GM20000 (cell line): ENCODE measurements at regions not wholly inside any gene's neighbourhood (a gene's known extent, or its start where the extent isn't known, plus 50 kb on each side); places are given as distances from the start of the nearest gene placed in this dataset.

ENCODE experiments used
- DNase-seq: peaks from one replicate; pipeline ENCODE4 v3.0.0; 2012; ENCODE audit warnings: low spot score
- TF ChIP-seq, protein P1 (sequence below): IDR thresholded peaks from 2 replicates; pipeline ENCODE4 v1.5.1; 2012; ENCODE audit warnings: mild to moderate bottlenecking, control low read depth; ENCODE audit errors: extremely low read depth, missing control alignments

DNA sequence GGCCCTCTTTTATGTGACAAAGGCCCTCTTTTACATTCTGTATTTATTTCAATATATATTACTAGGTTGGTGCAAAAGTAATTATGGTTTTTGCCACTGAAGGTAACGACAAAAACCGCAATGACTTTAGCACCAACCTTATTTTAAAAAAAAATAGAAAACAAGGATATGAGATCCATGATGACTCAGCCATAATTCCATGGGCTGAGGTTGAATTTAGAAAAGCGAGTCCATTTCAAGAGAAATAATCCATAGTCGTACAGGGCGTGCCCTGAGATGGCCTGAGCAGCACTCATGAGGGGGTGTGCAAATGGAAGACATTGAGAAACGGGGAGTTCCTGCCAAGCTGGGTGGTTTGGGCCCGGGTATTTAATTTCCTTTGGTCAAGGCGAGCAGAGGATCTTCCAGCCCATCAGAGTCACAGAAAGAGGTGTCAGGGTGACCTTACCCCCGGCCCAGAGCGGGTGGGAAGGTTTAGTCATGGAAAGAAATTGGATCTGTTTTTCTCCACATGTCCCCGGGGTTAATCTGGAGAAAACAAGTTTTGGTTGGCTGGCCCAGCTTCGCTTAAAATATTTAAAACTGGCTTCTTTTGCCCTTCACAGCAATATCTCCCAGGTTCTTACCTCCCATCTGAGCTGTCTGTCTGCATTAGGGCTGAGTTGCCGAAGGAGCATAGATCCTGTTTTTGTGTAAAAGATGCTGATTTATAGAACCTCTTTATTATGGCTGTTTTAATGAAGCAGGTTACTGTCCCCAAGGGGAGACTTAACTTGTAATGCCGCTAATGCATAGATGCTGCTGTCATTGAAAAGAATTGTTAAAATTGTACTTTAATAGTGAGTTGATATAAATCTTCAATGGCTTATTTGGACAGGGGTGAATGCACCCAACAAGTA, 255.6 kb downstream of the PREX1 start:
- TF ChIP-seq, protein P1, sequence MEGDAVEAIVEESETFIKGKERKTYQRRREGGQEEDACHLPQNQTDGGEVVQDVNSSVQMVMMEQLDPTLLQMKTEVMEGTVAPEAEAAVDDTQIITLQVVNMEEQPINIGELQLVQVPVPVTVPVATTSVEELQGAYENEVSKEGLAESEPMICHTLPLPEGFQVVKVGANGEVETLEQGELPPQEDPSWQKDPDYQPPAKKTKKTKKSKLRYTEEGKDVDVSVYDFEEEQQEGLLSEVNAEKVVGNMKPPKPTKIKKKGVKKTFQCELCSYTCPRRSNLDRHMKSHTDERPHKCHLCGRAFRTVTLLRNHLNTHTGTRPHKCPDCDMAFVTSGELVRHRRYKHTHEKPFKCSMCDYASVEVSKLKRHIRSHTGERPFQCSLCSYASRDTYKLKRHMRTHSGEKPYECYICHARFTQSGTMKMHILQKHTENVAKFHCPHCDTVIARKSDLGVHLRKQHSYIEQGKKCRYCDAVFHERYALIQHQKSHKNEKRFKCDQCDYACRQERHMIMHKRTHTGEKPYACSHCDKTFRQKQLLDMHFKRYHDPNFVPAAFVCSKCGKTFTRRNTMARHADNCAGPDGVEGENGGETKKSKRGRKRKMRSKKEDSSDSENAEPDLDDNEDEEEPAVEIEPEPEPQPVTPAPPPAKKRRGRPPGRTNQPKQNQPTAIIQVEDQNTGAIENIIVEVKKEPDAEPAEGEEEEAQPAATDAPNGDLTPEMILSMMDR: no peak
- DNase-seq: no peak

DNA sequence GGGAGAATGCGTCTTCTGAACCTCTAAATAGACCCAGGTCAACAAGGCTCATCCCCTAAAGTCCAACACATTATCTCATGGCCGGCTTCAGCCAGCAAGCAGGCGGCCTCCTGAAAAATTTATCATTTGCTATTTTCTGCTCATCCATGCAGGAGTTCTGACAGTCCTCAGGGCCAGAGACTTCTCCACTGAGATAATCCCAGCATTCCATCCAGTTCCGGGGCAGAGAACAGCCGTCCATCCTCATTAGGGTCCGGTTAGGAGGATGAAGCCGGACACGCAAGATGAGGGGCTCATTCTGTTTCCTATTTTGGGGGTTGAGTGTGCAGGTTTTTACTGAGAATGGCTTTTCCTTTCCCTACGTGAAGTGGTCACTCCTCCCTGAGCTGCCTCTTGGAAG, 258.1 kb downstream of the PREX1 start:
- TF ChIP-seq, protein P1: no peak
- DNase-seq: no peak

DNA sequence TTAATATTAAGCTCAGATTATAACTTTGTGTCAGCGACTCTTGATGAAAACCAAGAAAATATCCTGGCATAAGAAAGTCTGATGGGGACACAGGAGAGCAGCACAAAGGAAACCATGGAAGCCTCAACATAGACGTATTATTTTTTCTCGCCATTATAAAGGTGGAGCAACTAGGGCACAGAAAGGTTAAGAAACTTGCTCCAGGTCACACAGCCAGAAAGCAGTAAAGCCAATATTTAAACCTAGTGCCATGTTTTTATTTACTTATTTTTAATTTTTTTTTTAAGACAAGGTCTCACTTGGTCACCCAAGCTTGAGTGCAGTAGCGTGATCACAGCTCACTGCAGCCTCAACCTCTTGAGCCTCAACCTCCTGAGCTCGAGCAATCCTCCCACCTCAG, 259.3 kb downstream of the PREX1 start:
- TF ChIP-seq, protein P1: no peak

DNA sequence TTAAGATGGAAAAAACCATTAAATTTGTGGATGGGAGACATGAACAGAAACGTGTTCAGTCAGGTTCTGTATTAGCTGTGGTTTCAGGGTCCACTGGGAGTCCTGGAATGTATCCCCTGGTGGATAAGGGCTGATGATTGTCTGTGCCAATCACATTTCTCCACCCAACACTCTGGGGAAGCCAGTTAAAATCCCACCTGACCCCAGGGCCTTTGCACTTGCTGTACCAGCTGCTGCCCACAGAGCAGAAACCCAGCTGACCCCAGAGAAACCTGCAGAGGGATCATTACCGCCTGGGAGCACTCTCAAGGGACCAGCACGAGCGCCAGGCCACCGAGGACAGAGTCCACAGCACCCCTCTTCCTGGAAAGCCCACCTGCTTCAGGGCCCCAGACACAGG, 260.7 kb downstream of the PREX1 start:
- TF ChIP-seq, protein P1: no peak
- no peak for DNase-seq

More for the DNA sequence above, 259.3 kb downstream of the PREX1 start:
- no peak for DNase-seq

DNA sequence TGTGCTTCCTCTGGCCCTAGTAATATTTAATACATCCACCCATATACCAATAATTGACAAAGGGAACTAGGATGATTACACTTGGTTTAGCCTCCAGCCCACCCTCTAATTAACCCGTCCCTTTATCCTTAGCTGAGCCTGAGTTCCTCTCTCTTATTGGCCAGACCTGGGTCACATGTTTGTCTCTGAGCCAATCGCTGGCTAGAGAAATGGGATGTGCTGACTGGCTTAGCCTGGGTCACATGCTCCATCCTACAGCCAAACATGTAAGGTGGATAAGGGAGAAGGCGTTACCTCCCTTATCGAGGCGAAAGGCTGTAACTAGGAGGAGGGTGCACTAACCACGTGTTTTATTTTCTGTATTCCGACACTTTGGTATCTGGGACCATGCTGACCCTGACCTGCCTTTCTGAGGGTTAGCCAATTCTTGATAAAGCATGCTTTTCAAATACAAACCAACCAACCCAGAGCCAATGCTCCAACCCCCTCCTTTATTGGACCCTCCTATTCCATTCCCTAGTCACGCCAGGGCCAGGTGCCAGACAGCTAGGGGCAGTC, 262.7 kb downstream of the PREX1 start:
- DNase-seq: no peak
- TF ChIP-seq, protein P1: no peak

DNA sequence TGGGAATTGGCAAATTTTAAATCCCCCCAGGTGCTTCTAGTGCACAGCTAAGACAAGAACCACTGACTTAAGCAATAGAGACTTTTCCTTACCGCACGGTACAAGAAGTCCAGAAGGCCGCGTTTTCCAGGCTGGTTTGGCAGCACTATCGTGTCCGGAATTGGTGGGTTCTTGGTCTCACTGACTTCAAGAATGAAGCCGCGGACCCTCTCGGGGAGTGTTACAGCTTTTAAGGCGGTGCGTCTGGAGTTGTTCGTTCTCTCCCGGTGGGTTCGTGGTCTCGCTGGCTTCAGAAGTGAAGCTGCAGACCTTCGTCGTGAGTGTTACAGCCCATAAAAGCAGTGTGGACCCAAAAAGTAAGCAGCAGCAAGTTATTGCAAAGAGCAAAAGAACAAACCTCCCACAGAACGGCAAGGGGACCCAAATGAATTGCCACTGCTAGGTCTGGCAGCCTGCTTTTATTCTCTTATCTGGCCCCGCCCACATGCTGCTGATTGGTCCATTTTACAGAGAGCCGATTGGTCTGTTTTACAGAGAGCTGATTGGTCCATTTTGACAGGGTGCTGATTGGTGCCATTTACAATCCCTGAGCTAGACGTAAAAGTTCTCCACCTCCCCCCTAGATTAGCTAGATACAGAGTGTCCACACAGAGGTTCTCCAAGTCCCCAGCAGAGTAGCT, 264.5 kb downstream of the PREX1 start:
- TF ChIP-seq, protein P1: no peak
- DNase-seq: no peak

DNA sequence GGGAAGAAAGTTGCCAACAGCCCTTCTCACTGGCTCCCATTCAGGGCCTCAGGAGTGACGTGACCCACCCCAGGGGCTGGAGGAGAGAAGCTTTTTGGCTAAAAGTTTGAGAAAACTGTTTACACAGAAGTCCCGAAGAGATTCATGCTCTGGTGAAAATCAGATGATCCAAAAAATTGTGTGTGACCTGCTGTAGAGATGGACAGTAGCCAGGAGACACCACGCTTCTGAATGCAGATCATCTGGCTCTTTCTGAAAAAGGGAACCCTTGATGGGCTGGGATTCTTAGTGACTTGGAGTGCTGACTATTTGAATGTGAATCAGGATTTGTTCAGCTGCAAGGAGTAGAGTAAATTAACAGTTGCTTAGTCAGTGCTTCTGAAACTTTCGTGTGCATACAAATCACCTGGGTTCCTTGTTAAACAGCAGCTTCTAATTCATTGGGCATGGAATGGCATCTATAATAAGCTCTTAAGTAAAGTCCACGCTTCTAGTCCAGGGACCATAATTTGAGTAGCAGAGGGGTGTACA, 265.1 kb downstream of the PREX1 start:
- DNase-seq: no peak
- TF ChIP-seq, protein P1: no peak
